Activated naive CD8-positive, alpha-beta T cell treated with anti-CD3 and anti-CD28 coated beads, Interleukin-2, amount 10 ng/mL, durations not matched to agents 7 days and 5 days (primary cell): ENCODE measurements at regions not wholly inside any gene's neighbourhood (a gene's known extent, or its start where the extent isn't known, plus 50 kb on each side); places are given as distances from the start of the nearest gene placed in this dataset.

ENCODE experiments used
- ATAC-seq: fragments of 150-1000 bp; cut with Tn5 transposase; one replicate; pipeline ENCODE4 v1.10.0; 2021; ENCODE audit warnings: low read depth, moderate library complexity
- POLR2A ChIA-PET: fragments of 350-600 bp; sonication (Branson Sonifier 250); formaldehyde crosslinking; loops from one replicate; lab custom pipeline; 2021; ENCODE audit warnings: antibody characterized with exemption; lab: Charles Lee
- DNase-seq: peaks from one replicate; pipeline ENCODE4 v3.0.0; 2021
- H3K27ac Mint-ChIP-seq: one replicate; pipeline ENCODE4 v1.8.0; 2022; ENCODE audit warnings: mild to moderate bottlenecking, mixed read lengths
- H3K27me3 Mint-ChIP-seq: one replicate; pipeline ENCODE4 v1.8.0; 2022; ENCODE audit warnings: mild to moderate bottlenecking, moderate library complexity, mixed read lengths
- H3K36me3 Mint-ChIP-seq: one replicate; pipeline ENCODE4 v1.8.0; 2021; ENCODE audit warnings: mild to moderate bottlenecking, mixed read lengths
- H3K4me1 Mint-ChIP-seq: one replicate; pipeline ENCODE4 v1.8.0; 2021; ENCODE audit warnings: mixed read lengths
- H3K4me3 Mint-ChIP-seq: one replicate; pipeline ENCODE4 v1.8.0; 2022; ENCODE audit warnings: mild to moderate bottlenecking, moderate library complexity, mixed read lengths
- H3K9me3 Mint-ChIP-seq: one replicate; pipeline ENCODE4 v1.8.0; 2021; ENCODE audit warnings: mixed read lengths

DNA sequence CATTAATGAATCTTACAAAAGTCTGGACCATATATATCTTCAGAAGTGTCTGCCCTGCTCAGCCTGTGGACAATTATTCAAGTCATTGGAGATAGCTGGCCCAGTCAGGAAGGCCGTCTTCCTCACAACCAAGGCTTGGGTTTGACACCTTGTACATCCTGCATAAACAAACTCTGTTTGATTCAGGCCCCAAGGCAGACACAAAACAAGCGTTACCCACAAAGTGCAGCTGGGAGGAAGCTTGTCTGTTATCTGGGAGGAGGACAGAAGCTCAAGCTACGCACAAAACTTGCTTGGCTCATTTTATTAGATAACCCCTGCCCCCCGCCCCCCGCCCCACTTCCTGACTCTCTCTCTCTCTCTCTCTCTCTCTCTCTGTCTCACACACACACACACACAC, 166.9 kb upstream of the WDR11 start:
- ATAC-seq (no peak), DNase-seq (no peak)
- no peaks in the 10 kb centered on the region for H3K9me3 Mint-ChIP-seq
- POLR2A ChIA-PET: no interaction called here
- H3K27me3 Mint-ChIP-seq: peaks cover 2% of the 10 kb centered on the region
- no peaks in the 10 kb centered on the region for H3K4me1 Mint-ChIP-seq
- no peak overlapping the region for H3K27ac Mint-ChIP-seq
- H3K4me3 Mint-ChIP-seq: no peak overlapping the region
- no peaks in the 10 kb centered on the region for H3K36me3 Mint-ChIP-seq

DNA sequence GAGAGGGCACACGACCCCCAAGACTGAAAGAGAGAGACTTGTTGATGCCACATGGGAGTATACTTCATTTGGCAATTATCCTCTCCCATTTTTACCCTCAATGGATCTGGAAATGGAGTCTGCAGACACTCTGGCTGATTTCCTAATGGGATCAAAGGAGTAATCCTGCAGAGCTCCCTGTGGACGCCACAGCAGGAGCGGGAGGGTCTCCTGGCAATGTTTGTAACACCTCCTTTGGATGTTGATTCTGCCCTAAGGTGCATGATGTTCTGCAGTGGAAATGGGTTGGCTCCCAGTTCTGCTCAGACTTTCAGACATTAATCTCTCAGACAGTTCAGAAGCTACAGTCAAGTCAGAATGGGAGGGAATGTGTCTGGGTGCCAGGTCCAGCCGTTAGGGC, 166.0 kb upstream of the WDR11 start:
- H3K27me3 Mint-ChIP-seq: peaks cover 2% of the 10 kb centered on the region
- H3K4me1 Mint-ChIP-seq: no peaks in the 10 kb centered on the region
- no peak for ATAC-seq
- no peak overlapping the region for H3K4me3 Mint-ChIP-seq
- H3K36me3 Mint-ChIP-seq: no peaks in the 10 kb centered on the region
- POLR2A ChIA-PET: no interaction called here
- H3K9me3 Mint-ChIP-seq: no peaks in the 10 kb centered on the region
- no peak for DNase-seq
- H3K27ac Mint-ChIP-seq: no peak overlapping the region

- H3K27me3 Mint-ChIP-seq: peaks cover 2% of the 10 kb centered on the region
- no peak overlapping the region for H3K4me3 Mint-ChIP-seq
- peaks cover 1% of the 10 kb centered on the region for H3K9me3 Mint-ChIP-seq
- H3K36me3 Mint-ChIP-seq: no peaks in the 10 kb centered on the region
- POLR2A ChIA-PET: no interaction called here
- ATAC-seq: no peak
- H3K27ac Mint-ChIP-seq: no peak overlapping the region
- H3K4me1 Mint-ChIP-seq: peaks cover 2% of the 10 kb centered on the region
- no peak for DNase-seq
These were observed 162.2 kb upstream of the WDR11 start for GRCh38 chr10:120688928-120689327.

- H3K27ac Mint-ChIP-seq: no peak overlapping the region
- H3K36me3 Mint-ChIP-seq: no peaks in the 10 kb centered on the region
- peaks cover 2% of the 10 kb centered on the region for H3K27me3 Mint-ChIP-seq
- DNase-seq (no peak), ATAC-seq (no peak)
- peaks cover 1% of the 10 kb centered on the region for H3K9me3 Mint-ChIP-seq
- H3K4me3 Mint-ChIP-seq: no peak overlapping the region
- POLR2A ChIA-PET: no interaction called here
- peaks cover 2% of the 10 kb centered on the region for H3K4me1 Mint-ChIP-seq
These were observed 161.2 kb upstream of the WDR11 start for GRCh38 chr10:120689777-120690529.

DNA sequence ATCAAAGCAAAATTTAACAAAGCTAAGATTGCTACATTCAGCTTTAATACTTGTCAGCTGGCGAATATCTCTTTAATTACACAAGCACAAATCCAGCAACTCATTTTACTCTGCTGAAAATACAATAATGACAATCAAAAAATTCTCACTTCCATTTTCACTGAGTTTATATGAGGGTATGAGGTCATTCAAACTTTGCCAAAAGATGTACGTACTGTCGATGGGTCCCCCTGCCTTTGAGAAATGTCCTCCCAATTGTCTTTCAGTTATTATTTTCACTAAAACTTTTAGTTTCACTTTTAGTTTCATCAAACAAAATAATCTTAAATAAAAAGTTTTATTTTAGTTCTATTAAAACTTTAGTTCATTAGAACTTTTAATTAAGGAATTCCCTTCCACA, 159.5 kb upstream of the WDR11 start:
- ATAC-seq: no peak
- Mint-ChIP-seq H3K4me3 (no peak overlapping the region), H3K4me1 (peaks cover 2% of the 10 kb centered on the region), H3K27me3 (peaks cover 2% of the 10 kb centered on the region), H3K27ac (no peak overlapping the region), H3K36me3 (no peaks in the 10 kb centered on the region), H3K9me3 (peaks cover 1% of the 10 kb centered on the region)
- no peak for DNase-seq
- POLR2A ChIA-PET: no interaction called here

DNA sequence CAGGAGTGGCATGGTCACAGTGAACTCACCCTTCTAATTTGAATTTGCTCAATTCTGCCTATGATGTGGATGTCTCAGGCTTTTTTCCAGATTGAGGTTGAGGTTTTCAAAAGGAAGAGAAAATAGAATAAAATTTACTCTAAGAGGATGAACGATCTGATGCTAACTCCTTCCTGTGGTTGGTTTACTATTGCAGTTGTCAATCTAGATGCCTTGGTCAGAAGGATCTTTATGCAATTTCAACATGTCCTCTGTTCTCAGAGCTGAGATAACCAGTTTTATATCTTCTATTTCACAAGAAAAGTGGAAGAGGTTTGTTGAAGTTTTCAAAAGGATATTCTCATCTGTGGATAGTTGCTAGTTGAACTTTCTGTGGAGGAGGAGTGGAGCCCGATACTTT, 150.7 kb upstream of the WDR11 start:
- Mint-ChIP-seq H3K9me3 (peaks cover 7% of the 10 kb centered on the region), H3K27me3 (no peaks in the 10 kb centered on the region), H3K27ac (no peak overlapping the region), H3K36me3 (no peaks in the 10 kb centered on the region), H3K4me1 (no peaks in the 10 kb centered on the region), H3K4me3 (no peak overlapping the region)
- POLR2A ChIA-PET: no interaction called here
- ATAC-seq (no peak), DNase-seq (no peak)

- Mint-ChIP-seq H3K36me3 (no peaks in the 10 kb centered on the region), H3K4me1 (no peaks in the 10 kb centered on the region), H3K9me3 (peaks cover 7% of the 10 kb centered on the region), H3K27me3 (no peaks in the 10 kb centered on the region), H3K27ac (no peak overlapping the region), H3K4me3 (no peak overlapping the region)
- ATAC-seq: no peak
- DNase-seq: no peak
- POLR2A ChIA-PET: no interaction called here
These were observed 149.8 kb upstream of the WDR11 start for GRCh38 chr10:120701381-120701780.

DNA sequence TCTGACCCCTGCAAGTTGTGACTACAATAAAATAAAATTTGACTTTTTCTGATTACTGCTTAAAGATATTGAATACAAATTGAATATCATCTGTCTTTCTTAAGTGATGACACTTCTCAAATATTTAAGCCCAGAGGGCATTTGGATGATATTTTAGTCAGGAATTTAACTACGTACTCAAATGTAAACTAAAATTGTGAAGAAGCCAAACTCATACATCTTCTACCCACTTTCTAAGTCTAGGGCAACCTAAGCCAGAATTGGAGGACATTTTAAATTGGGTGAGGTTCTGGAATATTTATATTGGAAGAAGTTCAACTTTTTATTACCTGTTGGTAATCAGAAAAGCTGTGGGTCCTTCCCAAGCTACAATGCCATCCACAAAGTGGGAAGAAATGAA, 149.1 kb upstream of the WDR11 start:
- no peaks in the 10 kb centered on the region for H3K27me3 Mint-ChIP-seq
- no peaks in the 10 kb centered on the region for H3K4me1 Mint-ChIP-seq
- no peaks in the 10 kb centered on the region for H3K36me3 Mint-ChIP-seq
- no peak for DNase-seq
- H3K9me3 Mint-ChIP-seq: peaks cover 7% of the 10 kb centered on the region
- H3K27ac Mint-ChIP-seq: no peak overlapping the region
- no peak for ATAC-seq
- POLR2A ChIA-PET: no interaction called here
- no peak overlapping the region for H3K4me3 Mint-ChIP-seq

DNA sequence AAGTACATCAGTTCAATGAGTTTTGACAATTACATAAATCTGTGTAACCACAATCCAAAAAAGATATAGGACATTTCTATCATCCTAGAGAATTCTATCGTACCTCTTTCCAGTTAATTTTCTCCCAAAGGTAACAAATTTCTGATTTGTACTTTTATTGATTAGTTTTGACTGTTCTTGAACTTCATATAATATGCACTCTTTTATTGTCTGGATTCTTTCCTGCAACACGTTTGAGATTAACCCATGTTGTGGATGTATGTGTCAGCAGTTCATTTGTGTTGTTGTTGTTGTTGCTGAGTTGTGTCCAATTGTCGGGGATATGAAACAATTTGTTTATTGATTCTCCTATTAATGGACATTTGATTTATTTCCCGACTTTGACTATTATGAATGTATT, 145.9 kb upstream of the WDR11 start:
- Mint-ChIP-seq H3K36me3 (no peaks in the 10 kb centered on the region), H3K4me1 (no peaks in the 10 kb centered on the region), H3K27ac (no peak overlapping the region), H3K4me3 (no peak overlapping the region), H3K9me3 (no peaks in the 10 kb centered on the region), H3K27me3 (no peaks in the 10 kb centered on the region)
- ATAC-seq (no peak), DNase-seq (no peak)
- POLR2A ChIA-PET: no interaction called here

- POLR2A ChIA-PET: no interaction called here
- DNase-seq (no peak), ATAC-seq (no peak)
- Mint-ChIP-seq H3K4me3 (no peak overlapping the region), H3K36me3 (no peaks in the 10 kb centered on the region), H3K27ac (no peak overlapping the region), H3K4me1 (no peaks in the 10 kb centered on the region), H3K9me3 (no peaks in the 10 kb centered on the region), H3K27me3 (no peaks in the 10 kb centered on the region)
These were observed 141.1 kb upstream of the WDR11 start for GRCh38 chr10:120710076-120710475.

- Mint-ChIP-seq H3K4me3 (no peak overlapping the region), H3K36me3 (no peaks in the 10 kb centered on the region), H3K27me3 (no peaks in the 10 kb centered on the region), H3K4me1 (no peaks in the 10 kb centered on the region), H3K9me3 (no peaks in the 10 kb centered on the region), H3K27ac (no peak overlapping the region)
- POLR2A ChIA-PET: no interaction called here
- DNase-seq (no peak), ATAC-seq (no peak)
These were observed 139.3 kb upstream of the WDR11 start for GRCh38 chr10:120711860-120712259.

GRCh38 chr10:120713573-120714205, 137.5 kb upstream of the WDR11 start:
- no peaks in the 10 kb centered on the region for H3K36me3 Mint-ChIP-seq

DNA sequence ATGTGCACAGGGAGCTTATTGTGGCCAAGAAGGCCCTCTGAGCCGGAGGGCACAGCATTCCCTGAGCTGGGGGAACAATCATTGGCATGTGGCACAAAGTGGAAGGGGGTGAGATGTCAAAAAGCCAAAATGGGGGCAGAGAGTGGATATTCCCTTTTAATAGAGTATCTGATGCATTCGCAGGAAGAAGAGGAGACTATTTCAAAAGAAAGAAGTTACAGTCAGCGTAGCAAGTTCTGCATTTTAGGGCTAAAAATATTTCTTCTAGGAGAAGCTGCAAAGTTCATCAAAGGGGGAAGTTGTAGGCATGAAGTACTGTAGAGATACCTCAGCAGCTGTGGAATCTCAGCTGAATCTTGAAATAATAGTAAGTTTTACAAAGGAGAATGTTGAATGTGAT, 136.0 kb upstream of the WDR11 start:
- H3K27ac Mint-ChIP-seq: no peak overlapping the region
- DNase-seq (no peak), ATAC-seq (no peak)
- H3K4me1 Mint-ChIP-seq: no peaks in the 10 kb centered on the region
- H3K27me3 Mint-ChIP-seq: no peaks in the 10 kb centered on the region
- H3K36me3 Mint-ChIP-seq: no peaks in the 10 kb centered on the region
- H3K4me3 Mint-ChIP-seq: no peak overlapping the region
- H3K9me3 Mint-ChIP-seq: no peaks in the 10 kb centered on the region
- POLR2A ChIA-PET: no interaction called here

More at GRCh38 chr10:120713573-120714205, 137.5 kb upstream of the WDR11 start:
- Mint-ChIP-seq H3K27me3 (no peaks in the 10 kb centered on the region), H3K9me3 (no peaks in the 10 kb centered on the region), H3K27ac (no peak overlapping the region), H3K4me1 (no peaks in the 10 kb centered on the region), H3K4me3 (no peak overlapping the region)
- ATAC-seq (no peak), DNase-seq (no peak)
- POLR2A ChIA-PET: no interaction called here

DNA sequence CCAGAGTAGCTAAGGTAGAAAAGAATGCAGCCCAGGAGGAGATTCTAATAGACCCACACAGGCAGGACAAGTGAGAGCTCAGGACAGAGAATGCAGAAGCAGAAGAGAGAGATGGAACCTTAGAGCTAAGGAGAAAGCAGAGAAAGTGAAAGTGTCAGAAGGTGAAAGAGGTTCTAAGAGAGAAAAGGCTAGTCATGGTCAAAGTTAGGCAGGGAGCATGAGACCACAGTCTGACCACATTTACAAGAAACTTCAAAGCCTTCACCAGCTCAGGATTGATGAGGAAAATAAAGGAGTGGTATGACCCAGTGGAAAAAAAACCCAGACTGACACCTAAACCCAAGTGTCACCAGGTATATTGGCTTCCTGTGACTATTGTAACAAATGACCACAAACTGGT, 131.8 kb upstream of the WDR11 start:
- Mint-ChIP-seq H3K4me3 (no peak overlapping the region), H3K27me3 (no peaks in the 10 kb centered on the region), H3K4me1 (no peaks in the 10 kb centered on the region), H3K9me3 (no peaks in the 10 kb centered on the region), H3K27ac (no peak overlapping the region), H3K36me3 (no peaks in the 10 kb centered on the region)
- DNase-seq (no peak), ATAC-seq (no peak)
- POLR2A ChIA-PET: no interaction called here
